ENCODE measurements at regions not wholly inside any gene's neighbourhood (a gene's known extent, or its start where the extent isn't known, plus 50 kb on each side); places are given as distances from the start of the nearest gene placed in this dataset.

DNA sequence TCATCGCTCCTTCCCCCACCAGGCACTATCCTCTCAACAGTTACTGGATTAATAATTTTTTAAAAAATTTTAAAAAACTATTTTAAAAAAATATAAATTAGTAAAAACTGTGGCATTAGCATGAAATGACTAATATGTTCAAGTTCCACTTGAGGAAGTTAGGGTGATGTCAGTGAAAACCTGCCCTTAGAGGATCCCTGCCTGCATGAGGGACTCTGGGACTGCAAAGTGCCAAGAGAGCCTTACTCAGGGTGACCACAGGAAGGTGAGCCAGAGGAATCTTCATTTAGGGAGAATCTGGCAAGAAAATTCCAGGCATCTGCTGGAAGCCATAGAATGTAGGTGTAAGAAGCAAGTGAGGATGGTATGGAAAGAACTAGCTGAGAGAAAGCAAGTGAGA lies 157.7 kb upstream of the BCL6 start:
- TF ChIP-seq, protein P1, sequence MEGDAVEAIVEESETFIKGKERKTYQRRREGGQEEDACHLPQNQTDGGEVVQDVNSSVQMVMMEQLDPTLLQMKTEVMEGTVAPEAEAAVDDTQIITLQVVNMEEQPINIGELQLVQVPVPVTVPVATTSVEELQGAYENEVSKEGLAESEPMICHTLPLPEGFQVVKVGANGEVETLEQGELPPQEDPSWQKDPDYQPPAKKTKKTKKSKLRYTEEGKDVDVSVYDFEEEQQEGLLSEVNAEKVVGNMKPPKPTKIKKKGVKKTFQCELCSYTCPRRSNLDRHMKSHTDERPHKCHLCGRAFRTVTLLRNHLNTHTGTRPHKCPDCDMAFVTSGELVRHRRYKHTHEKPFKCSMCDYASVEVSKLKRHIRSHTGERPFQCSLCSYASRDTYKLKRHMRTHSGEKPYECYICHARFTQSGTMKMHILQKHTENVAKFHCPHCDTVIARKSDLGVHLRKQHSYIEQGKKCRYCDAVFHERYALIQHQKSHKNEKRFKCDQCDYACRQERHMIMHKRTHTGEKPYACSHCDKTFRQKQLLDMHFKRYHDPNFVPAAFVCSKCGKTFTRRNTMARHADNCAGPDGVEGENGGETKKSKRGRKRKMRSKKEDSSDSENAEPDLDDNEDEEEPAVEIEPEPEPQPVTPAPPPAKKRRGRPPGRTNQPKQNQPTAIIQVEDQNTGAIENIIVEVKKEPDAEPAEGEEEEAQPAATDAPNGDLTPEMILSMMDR (IDR thresholded peaks at IDR 0.05 in 8 of 11, conservative IDR thresholded peaks at IDR 0.05 in 3 of 11) = no peak
- TF ChIP-seq POLR2AphosphoS5 (IDR thresholded peaks at IDR 0.05) = no peak

All from spleen (tissue), 7 donors.